Liver (tissue), 3 donors: ENCODE measurements at regions not wholly inside any gene's neighbourhood (a gene's known extent, or its start where the extent isn't known, plus 50 kb on each side); places are given as distances from the start of the nearest gene placed in this dataset.
"Not testable (repeated sequence)": the region's sequence is repeated elsewhere in the genome, so short reads cannot be mapped to it uniquely, and the experiment has no call there.

ENCODE experiments used
- CTCF ChIP-seq: fragments of 150-350 bp; IDR thresholded peaks from 2 replicates; pipeline ENCODE4 v1.5.1; 2017; ENCODE audit warnings: improper control_type of control experiment, low read depth, low read length; ENCODE audit not compliant: missing input control
- EGR1 ChIP-seq, 2 donors: IDR thresholded peaks; 2 replicates each; pipeline ENCODE4 v1.6.1; 2016 to 2018; ENCODE audit warnings: antibody characterized with exemption in 2 of 2, low read depth in 2 of 2
- FOXA1 ChIP-seq: IDR thresholded peaks from 2 replicates; pipeline ENCODE4 v1.6.1; 2016; ENCODE audit warnings: antibody characterized with exemption
- GABPA ChIP-seq, 2 donors: IDR thresholded peaks in 1 of 2; conservative IDR thresholded peaks in 1 of 2; 2 replicates each; pipeline ENCODE4 v1.6.1; 2016; ENCODE audit warnings: antibody characterized with exemption in 2 of 2, mild to moderate bottlenecking in 1 of 2, moderate library complexity in 1 of 2
- HNF4A ChIP-seq, 2 donors: conservative IDR thresholded peaks; 2 replicates each; pipeline ENCODE4 v1.6.1; 2016; ENCODE audit warnings: antibody characterized with exemption in 2 of 2, mild to moderate bottlenecking in 2 of 2
- JUND ChIP-seq, 2 donors: IDR thresholded peaks; 2 replicates each; pipeline ENCODE4 v1.6.1; 2016; ENCODE audit warnings: antibody characterized with exemption in 2 of 2
- MAX ChIP-seq: IDR thresholded peaks from 2 replicates; pipeline ENCODE4 v1.6.1; 2016; ENCODE audit warnings: antibody characterized with exemption
- RAD21 ChIP-seq, 2 donors: IDR thresholded peaks; 2 replicates each; pipeline ENCODE4 v1.6.1; 2016; ENCODE audit warnings: antibody characterized with exemption in 2 of 2, mild to moderate bottlenecking in 2 of 2
- SP1 ChIP-seq: IDR thresholded peaks from 2 replicates; pipeline ENCODE4 v1.6.1; 2018; ENCODE audit warnings: antibody characterized with exemption, mild to moderate bottlenecking
- TAF1 ChIP-seq: conservative IDR thresholded peaks from 2 replicates; pipeline ENCODE4 v1.6.1; 2016; ENCODE audit warnings: antibody characterized with exemption, mild to moderate bottlenecking
- YY1 ChIP-seq: IDR thresholded peaks from 2 replicates; pipeline ENCODE4 v1.6.1; 2016; ENCODE audit warnings: antibody characterized with exemption, mild to moderate bottlenecking
- ZBTB33 ChIP-seq: IDR thresholded peaks from 2 replicates; pipeline ENCODE4 v1.6.1; 2016; ENCODE audit warnings: antibody characterized with exemption
- TF ChIP-seq, protein P1 (sequence below): IDR thresholded peaks from 2 replicates; pipeline ENCODE4 v1.6.1; 2016; ENCODE audit warnings: antibody characterized with exemption, mild to moderate bottlenecking
- TF ChIP-seq, protein P2 (sequence below): IDR thresholded peaks from 2 replicates; pipeline ENCODE4 v1.6.1; 2016; ENCODE audit warnings: antibody characterized with exemption
- donor health status: healthy.
- donor health status: healthy.

GRCh38 chr4:3956165-3956867 lies 190.1 kb downstream of the ADRA2C start:
- TF ChIP-seq GABPA (IDR thresholded peaks at IDR 0.05 in 1 of 2, conservative IDR thresholded peaks at IDR 0.05 in 1 of 2); CTCF; MAX; EGR1 (IDR thresholded peaks at IDR 0.05; ENCODE audit: low read depth in 2 of 2); YY1; TAF1; SP1; FOXA1; ZBTB33; JUND (IDR thresholded peaks at IDR 0.05); RAD21 (IDR thresholded peaks at IDR 0.05); HNF4A (conservative IDR thresholded peaks at IDR 0.05): not testable (repeated sequence)
- TF ChIP-seq, protein P1, sequence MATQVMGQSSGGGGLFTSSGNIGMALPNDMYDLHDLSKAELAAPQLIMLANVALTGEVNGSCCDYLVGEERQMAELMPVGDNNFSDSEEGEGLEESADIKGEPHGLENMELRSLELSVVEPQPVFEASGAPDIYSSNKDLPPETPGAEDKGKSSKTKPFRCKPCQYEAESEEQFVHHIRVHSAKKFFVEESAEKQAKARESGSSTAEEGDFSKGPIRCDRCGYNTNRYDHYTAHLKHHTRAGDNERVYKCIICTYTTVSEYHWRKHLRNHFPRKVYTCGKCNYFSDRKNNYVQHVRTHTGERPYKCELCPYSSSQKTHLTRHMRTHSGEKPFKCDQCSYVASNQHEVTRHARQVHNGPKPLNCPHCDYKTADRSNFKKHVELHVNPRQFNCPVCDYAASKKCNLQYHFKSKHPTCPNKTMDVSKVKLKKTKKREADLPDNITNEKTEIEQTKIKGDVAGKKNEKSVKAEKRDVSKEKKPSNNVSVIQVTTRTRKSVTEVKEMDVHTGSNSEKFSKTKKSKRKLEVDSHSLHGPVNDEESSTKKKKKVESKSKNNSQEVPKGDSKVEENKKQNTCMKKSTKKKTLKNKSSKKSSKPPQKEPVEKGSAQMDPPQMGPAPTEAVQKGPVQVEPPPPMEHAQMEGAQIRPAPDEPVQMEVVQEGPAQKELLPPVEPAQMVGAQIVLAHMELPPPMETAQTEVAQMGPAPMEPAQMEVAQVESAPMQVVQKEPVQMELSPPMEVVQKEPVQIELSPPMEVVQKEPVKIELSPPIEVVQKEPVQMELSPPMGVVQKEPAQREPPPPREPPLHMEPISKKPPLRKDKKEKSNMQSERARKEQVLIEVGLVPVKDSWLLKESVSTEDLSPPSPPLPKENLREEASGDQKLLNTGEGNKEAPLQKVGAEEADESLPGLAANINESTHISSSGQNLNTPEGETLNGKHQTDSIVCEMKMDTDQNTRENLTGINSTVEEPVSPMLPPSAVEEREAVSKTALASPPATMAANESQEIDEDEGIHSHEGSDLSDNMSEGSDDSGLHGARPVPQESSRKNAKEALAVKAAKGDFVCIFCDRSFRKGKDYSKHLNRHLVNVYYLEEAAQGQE = not testable (repeated sequence)
- TF ChIP-seq, protein P2, sequence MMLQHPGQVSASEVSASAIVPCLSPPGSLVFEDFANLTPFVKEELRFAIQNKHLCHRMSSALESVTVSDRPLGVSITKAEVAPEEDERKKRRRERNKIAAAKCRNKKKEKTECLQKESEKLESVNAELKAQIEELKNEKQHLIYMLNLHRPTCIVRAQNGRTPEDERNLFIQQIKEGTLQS = not testable (repeated sequence)
